GOT3 (cell line): ENCODE measurements at regions not wholly inside any gene's neighbourhood (a gene's known extent, or its start where the extent isn't known, plus 50 kb on each side); places are given as distances from the start of the nearest gene placed in this dataset.
"Not testable (repeated sequence)": the region's sequence is repeated elsewhere in the genome, so short reads cannot be mapped to it uniquely, and the experiment has no call there.

Experiments
- DNase-seq: peaks from one replicate; lab custom pipeline; 2025; ENCODE audit warnings: mixed read lengths; lab: John Stamatoyannopoulos, UW

DNA sequence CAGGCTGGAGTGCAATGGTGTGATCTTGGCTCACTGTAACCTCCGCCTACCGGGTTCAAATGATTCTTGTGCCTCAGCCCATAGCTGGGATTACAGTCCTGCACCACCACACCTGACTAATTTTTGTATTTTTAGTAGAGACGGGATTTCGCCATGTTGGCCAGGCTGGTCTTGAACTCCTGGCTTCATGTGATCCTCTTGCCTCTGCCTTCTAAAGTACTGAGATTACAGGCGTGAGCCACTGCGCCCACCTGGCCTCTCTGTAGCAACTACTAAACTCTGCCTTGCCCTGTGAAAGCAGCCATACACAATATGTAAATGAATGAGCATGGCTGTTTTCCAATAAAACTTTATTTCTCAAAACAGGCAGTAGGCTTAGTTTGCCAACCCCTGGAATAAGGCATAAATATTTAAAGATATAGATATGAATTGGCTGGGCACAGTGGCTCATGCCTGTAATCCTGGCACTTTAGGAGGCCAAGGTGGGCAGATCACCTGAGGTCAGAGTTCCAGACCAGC lies 127.9 kb upstream of the ZNF217 start:
- DNase-seq: not testable (repeated sequence)

DNA sequence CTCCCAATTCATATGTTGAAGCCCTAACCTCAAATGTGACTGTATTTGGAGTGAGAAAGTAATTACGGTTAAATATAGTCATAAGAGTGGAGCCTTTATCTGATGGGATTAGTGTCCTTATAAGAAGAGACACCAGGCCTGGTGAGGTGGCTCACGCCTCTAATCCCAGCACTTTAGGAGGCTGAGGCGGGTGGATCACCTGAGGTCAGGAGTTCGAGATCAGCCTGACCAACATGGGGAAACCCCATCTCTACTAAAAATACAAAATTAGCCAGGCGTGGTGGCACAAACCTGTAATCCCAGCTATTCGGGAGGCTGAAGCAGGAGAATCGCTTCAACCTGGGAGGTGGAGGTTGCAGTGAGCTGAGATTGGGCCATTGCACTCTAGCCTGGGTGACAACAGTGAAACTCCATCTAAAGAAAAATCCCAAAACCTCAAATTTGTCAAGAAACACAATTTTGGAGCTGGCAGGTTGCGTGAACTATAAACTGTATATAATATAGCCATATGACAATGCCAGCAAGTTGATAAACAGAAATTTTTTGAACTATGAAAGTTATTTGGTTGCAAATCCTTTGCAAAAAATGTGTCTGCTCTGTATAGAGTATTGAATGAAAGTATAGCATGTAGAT lies 125.6 kb upstream of the ZNF217 start:
- not testable (repeated sequence) for DNase-seq

DNA sequence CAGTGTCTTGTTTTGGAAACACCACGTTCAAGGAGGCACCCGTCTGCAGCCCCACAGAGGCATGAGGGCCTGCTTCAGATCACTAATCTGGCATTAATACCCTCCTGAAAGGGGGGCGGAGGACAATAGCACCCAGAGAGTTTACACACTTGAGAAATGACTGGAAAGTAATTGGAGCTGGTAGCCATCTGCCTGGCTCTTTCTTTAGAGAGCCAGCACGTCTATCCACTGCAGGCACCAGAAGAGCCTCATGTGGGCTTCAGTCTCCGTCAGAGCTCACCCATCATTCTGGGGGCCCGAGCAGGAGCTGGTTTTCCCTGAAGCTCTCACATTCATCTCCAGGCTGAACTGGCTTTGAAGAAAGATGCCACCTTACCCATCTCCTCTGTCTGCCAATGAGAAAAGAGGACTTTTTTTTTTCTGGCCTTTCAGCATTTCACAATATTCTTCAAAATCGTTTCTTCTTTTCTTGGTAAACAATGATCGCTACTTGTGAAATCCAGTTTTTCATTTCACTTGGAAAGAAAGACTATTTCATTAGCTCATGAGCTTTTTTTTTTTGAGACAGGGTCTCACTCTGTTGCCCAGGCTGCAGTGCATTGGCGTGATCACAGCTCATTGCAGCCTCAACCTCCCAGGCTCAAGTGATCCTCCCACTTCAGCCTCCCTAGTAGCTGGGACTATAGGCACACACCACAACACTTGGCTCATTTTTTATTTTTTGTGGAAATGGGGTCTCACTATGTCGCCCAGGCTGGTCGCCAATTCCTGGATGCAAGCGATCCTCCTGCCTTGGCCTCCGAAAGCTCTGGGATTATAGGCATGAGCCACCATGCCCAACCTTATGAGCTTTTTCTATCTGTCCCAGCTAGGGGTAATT lies 124.7 kb upstream of the ZNF217 start:
- no peak for DNase-seq

DNA sequence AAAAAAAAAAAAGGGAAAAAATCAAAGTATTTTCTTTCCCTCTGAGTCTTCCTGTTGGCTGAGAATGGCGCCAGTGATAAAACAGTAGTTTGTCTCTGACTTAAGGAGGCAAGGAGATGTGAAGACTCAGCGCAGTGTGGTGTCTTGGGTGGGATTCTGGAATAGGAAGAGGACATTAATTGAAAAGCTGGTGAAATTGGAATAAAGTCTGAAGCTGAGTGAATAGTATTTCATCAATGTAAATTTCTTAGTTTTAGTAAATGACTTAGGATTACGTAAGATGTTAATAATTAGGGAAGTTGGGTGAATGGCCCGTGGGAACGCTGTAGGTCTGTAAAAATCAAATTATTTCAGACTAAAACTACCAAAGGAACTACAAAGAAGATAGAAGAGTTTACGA lies 122.8 kb upstream of the ZNF217 start:
- no peak for DNase-seq

DNA sequence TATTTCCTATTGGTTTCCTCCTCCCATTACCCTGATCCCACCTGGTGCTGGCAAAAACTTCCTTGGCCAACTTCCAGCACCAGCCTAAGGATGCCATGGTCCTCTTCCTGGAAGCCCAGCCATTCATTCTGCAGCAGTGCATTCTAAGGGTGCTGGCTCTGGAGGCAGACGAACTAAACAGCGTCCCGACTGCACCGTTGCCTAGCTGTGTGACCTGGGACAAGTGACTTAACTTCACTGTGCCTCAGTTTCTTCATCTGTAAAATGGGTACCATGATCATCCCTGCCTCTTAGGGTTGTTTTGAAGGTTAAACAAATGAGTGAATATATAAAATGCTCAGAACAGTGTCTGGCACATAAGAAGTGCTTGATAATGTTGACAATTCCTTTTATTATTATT lies 120.9 kb upstream of the ZNF217 start:
- no peak for DNase-seq

DNA sequence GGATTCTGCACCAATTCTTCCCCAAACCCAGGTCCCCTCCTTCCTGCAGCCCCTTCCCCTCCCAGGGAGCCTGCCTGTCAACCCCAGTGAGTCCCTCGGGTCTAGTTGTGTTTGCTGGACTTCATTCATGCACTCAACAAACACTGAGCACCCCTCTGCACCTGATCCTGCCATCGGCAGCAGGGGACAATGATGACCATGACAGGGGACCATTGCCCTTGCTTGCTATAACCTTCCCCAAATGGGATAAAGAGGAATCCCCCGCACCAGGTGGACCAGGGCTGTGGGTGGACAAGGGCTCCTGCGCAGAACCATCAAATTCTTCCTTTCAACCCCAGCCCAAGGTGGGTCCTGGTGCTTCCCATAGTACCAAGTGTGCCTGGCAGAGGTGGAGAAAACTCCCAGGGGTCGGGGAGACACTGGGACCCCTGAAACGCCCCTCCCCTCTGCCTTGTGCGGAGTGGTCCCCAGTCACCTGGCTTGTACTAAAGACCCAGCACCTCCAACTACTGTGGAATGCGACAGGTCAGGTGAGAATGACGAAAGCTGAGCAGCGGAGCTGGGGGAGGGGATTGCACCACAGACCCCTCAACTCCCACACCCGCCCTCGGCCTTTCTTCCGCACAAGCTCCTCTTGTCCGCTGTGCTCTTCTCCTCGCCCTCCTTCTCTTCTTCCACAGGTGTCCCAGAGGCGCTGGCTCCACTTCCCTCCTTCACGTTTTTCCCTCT lies 119.9 kb upstream of the ZNF217 start:
- no peak for DNase-seq

DNA sequence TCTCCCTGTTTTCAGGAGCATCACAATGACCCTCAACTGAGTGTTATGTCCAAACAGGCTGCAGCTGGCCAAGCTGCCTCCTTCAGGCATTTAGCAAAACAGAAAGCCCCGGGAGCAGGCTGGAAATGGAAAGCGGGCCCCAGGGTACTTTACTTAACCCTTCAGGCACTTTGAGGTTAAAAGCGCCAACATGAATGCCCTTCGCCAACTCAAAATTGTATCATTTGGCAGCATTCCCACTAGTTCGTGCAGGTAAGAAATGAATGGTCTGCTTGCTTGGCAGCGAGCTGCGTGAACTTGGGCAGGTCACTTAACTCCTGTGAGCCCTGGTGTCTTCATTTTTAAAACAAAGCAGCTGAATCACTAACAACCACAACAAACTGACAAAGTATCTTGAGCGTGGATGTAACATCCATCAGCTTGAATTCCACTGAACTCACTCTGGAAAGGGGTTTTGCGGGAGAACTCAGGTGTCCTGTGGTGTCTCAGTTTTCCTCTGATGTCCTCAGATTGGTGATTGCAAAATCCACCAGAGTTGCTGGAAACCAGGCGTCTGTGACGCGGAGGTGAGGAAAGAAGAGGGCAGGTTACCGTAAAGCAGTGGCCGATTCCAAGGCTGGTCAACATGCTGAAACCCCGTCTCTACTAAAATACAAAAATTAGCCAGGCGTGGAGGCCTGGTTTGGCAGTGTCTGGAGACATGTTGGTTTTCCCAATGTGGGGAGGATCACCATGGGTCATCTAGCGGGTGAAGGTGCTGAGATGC lies 118.8 kb upstream of the ZNF217 start:
- no peak for DNase-seq

DNA sequence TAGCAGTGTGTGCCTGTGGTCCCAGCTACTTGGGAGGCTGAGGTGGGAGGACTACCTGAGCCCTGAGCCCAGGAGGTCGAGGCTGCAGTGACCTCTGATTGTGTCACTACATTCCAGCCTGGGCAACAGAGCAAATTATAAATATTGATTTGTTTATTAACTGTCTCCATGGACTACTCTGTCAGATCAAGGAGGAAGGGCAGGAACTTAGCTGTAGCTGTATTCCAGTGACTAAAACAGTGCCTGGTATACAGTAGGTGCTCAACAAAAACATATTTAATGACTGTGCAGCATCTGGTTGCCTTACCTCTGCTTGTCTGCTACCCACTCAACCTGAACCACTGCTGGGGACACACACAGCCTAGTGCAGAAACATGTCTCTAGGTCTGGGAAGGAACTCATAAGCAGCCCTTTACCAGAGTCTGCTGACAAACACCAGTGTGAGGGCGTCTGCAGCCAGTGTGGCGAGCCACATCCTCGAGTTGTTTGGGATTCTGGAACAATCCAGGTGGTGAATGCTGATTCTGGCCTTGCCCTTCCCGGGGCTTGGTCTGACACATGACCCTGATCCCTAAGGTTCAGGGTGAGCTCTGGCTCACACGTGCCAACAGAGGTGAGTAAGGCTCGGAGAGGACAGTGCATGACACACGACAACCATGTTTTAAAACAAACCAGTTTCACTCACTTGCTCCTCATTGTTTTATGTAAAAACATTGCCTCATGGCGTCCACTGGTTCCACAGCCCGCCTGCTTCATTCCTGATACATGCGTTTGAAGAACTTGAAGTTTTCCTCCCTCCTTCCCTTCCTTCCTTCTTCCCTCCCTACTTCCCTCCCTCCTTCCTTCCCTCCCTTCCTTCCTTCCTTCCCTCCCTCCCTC lies 117.9 kb upstream of the ZNF217 start:
- DNase-seq: no peak

DNA sequence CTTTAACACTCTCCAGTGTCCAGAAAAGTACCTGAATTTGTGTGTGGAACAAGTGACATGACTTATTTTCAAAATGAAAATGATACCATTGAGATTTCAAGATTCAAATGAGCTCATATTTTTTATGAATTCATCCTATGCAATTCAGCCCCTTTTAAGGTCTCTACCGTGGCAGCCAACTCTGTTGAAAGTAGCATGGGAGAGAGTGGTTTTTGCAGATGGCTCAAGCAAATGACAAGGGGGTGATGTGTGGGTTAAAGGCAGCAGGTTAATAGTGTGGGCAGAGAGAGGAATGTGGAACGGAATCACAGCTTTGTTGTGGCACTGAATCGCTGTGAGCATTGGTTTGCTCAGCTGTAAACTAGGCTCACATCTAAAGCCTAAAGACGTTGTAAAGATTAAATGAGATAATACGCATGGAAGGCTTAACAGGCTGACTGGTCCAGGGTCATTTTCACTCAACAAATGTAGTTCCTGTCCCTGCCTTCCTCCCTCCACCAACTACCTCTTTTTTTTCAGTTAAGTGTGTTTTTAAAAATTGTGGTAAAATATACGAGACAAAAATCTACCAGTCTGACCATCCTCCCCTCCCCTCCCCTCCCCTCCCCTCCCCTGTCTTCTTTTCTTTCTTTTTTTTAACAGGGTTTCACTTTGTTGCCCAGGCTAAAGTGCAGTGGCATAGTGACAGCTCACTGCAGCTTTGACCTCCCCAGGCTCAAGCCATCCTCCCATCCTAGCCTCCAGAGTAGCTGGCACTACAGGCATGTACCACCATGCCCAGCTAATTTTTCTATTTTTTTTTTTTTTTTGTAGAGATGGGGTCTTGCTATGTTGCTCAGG lies 114.7 kb upstream of the ZNF217 start:
- no peak for DNase-seq

DNA sequence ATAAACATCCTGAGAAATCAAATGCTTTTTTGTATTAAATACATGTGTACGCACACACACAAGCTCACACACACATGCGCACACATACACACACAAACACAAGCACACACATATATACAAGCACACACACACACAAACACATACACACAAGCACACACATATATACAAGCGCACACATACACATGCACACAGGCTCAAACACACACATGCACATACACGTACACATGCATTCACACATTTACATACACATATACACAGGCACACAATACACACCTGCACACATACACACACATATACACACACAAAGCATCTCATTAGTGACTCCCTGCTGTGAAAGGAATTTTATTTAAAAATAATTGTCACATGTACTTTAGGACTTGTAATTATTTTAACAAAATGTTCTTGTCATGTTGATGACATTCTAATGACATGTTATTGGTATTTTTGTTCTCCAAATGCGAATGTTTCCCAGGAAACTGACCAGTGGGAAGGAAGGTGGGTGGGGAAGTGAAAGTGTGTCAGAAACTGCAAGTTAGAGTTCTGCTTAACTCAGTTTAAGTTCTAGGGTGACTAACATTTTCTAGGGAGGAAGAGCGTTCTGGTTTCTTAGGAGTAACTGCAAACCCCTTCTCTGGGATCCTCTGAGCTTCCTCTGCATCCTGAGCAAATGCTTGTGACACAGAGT lies 113.9 kb upstream of the ZNF217 start:
- DNase-seq: no peak

DNA sequence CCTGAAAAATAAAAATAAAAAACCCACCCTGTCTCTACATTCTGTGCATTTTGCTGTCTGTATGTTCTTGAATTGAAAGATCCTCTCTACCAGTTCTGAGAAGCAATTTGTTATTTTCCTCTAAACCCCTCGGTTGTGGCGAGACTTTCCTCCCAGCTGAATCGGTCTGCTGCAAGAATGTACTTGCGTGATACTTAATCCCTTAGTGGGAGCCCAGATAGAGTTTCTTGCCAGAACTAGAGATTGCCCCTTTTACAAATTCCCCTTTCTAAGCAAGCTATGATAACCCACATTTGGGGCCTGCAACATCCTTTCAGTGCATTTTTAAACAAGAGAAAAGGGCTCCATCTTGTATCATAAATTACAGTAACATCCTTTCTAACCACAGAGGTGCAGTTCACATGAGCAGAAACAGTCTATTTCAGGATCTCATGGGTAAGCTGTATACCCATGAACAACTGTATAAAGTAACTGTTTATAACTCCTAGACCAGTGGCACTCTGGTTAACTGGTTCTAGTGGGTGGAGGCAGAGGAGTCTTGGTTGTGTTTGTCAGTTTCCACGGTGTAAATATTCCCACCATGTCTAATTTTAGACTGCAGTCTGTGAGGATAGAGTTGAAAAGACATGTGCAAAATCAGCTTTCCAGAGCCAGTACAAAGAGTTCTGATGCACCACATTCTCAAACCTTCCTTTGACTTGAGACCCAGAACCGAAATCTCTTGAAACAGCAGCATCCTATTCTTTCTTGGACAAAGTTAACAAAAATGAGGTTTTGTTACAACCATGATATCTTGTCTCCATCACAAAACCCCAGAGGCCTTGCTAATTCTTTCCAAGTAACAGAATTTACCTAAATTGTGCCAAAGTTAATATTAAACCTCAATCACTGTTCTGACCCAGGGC lies 113.1 kb upstream of the ZNF217 start:
- no peak for DNase-seq

DNA sequence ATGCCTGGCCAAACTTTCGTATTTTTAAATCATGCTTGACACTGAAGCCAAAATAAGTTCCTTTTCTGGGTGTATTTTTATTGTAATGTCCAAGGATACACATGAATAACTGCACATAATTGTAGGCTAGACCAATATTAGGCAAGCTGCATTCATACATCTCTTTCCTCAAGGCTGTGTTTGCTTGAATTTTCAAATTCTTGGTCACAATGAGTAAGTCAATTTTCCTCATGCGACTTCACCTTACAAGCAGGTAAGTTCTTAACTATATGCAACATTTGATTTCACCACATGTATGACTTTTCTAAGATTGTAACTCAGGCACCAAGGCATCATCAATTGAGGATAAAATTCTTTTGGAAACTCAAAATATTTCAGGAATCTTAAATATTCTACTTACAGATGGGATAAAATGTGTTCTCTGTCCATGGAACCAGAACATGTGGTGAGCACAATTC lies 112.4 kb upstream of the ZNF217 start:
- DNase-seq: no peak

DNA sequence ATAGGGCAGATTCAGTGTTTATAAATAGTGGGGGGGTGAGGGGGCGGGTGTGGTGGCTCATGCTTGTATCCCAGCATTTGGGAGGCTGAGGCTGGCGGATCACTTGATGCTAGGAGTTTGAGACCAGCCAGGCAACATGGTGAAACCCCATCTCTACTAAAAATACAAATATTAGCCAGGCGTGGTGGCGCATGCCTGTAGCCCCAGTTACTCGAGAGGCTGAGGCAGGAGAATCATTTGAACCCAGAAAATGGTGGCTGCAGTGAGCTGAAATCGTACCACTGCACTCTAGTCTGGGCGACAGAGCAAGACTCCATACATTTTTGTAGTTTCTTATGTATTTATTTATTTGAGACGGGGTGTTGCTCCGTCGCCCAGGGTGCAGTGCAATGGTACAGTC lies 109.0 kb upstream of the ZNF217 start:
- no peak for DNase-seq

DNA sequence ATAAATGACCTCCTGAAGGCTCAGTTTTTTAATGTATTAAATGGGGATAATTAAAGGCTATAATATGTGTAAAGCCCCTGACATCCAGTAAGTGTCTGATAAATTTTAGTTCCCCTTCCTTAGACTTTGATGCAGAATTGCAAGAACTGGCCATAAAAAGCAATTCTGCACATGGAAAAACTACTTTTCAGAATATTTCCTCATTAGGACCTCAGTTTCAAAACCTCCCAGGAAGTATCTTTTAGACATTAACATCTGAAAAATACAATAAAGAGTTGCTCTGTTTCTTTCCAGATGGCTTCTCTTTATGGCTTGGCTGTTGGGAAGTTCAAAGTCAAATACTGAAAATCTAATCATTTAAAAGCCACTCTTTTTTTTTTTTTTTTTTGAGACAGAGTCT lies 106.3 kb upstream of the ZNF217 start:
- no peak for DNase-seq

DNA sequence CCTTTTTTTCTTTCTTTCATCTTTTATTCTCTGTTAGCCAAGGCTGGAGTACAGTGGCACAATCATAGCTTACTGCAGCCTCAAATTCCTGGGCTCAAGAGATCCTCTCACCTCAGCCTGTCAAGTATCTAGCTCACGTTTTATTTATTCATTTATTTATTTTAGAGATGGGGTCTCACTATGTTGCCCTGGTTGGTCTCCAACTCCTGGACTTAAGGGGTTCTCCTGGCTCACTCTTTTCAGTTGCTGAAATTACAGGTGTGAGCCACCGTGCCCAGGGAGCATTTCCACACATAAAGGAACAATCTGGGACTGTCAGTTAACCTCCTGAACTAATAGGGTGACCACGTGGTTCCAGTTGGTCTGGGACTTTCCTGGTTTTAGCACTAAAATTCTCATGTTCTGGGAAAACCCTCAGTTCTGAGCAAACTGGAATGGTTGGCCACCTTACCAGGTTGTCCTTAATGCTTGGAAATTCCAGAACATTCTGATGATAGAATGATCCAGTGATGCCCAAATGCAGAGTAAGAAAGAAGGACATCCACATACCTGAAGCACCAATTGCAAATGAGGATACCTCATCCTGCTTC lies 105.5 kb upstream of the ZNF217 start:
- no peak for DNase-seq

DNA sequence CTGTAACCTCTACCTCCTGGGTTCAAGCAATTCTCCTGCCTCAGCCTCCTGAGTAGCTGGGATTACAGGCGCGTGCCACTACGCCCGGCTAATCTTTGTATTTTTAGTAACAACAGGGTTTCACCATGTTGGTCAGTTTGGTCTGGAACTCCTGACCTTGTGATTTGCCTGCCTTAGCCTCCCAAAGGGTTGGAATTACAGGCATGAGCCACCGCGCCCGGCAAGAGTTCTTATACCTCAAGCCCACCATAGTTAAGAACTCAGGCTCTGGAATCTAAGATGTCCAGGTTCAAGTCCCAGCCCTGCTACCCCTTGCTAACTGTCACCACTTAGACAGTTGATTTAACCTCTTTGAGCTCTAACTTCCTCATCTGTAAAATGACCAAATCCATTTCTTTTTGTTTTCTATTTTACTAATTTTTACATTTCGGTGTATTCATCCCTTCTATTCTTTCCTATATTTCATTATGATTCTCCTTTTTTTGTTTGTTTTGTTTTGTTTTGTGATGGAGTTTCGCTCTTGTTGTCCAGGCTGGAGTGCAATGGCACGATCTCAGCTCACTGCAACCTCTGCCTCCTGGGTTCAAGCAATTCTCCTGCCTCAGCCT lies 104.8 kb upstream of the ZNF217 start:
- DNase-seq: no peak

DNA sequence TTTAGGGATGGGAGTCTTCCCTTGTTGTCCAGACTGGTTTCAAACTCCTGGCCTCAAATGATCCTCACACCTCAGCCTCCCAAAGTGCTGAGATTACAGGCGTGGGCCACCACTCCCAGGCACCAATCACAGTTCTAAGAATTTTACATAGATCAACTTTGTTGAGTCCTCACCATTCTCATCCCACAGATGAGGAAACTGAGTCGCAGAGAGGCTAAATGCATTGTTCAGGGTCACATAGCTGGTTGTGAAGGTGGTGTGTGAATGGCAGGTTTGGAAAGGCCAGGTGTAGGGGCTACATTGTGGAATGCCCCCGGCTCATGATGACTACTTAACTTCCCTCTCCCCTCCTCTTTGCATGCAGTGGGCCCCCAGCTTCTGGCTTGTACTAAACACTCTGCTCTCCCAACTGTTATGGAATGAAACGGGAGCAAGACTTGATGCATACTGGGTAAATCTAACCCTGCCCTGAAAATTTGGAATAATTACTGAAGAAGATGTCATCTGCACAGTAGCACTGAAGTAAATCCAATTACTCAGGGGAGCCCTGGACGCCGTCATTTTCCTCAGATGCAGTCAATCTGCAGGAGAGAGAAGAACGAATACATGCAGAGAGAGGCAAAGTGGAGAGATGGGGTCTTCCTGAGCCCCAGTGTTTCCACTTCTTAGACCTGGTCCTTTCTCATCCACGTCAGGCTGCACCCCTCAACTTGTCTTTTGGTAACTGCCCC lies 102.3 kb upstream of the ZNF217 start:
- DNase-seq: no peak
